Left lung (tissue), 4 donors: ENCODE measurements at regions not wholly inside any gene's neighbourhood (a gene's known extent, or its start where the extent isn't known, plus 50 kb on each side); places are given as distances from the start of the nearest gene placed in this dataset.

ENCODE experiments used
- ATAC-seq: fragments of 200-7000 bp; cut with Tn5 transposase; one replicate; pipeline ENCODE4 v1.9.1; 2020; ENCODE audit warnings: moderate library complexity
- DNase-seq, 4 donors: peaks; one replicate each; pipeline ENCODE4 v3.0.0-alpha.2; 2013 to 2020
- H3K27ac ChIP-seq, 2 donors: fragments of 200-600 bp; sonication (generic) in 1 of 2; one replicate each; pipeline versions ENCODE4 v1.5.0 to v1.8.0; 2020 to 2021
- H3K27me3 ChIP-seq, 2 donors: fragments of 200-600 bp; sonication (generic) in 1 of 2; one replicate each; pipeline versions ENCODE4 v1.5.0 to v1.8.0; 2020 to 2021
- H3K36me3 ChIP-seq, 2 donors: fragments of 200-600 bp; sonication (generic) in 1 of 2; one replicate each; pipeline versions ENCODE4 v1.5.0 to v1.8.0; 2020 to 2021
- H3K4me1 ChIP-seq, 2 donors: fragments of 200-600 bp; one replicate each; pipeline ENCODE4 v1.8.0; 2021
- H3K4me3 ChIP-seq, 2 donors: fragments of 200-600 bp; sonication (generic) in 1 of 2; one replicate each; pipeline versions ENCODE4 v1.5.0 to v1.8.0; 2020 to 2021; ENCODE audit warnings: mild to moderate bottlenecking in 1 of 2
- H3K9me3 ChIP-seq, 2 donors: fragments of 200-600 bp; sonication (generic) in 1 of 2; one replicate each; pipeline versions ENCODE4 v1.5.0 to v1.8.0; 2020 to 2021
- intact Hi-C, 2 donors: fragments of 100-400 bp; cut with DNase I; formaldehyde crosslinking; loops; one replicate each; pipeline versions ENCODE4 v1.11.2 to v1.14.2; 2022
- TF ChIP-seq, protein P1 (sequence below), 2 donors: fragments of 200-600 bp; sonication (generic) in 1 of 2; IDR thresholded peaks; one replicate each; pipeline versions ENCODE4 v1.5.0 to v1.8.0; 2021; ENCODE audit warnings: antibody characterized with exemption in 2 of 2
- donor health status: DM: no; HTN: yes; CAD: no.
- donor health status: DM: no; HTN: no; CAD: no.

- Histone ChIP-seq H3K4me3 (no peak overlapping the region), H3K9me3 (peaks cover 0 to 6% of the 10 kb centered on the region in 2 donors), H3K27ac (no peak overlapping the region), H3K27me3 (no peaks in the 10 kb centered on the region), H3K4me1 (no peaks in the 10 kb centered on the region), H3K36me3 (no peaks in the 10 kb centered on the region)
- no peak for ATAC-seq
- TF ChIP-seq, protein P1, sequence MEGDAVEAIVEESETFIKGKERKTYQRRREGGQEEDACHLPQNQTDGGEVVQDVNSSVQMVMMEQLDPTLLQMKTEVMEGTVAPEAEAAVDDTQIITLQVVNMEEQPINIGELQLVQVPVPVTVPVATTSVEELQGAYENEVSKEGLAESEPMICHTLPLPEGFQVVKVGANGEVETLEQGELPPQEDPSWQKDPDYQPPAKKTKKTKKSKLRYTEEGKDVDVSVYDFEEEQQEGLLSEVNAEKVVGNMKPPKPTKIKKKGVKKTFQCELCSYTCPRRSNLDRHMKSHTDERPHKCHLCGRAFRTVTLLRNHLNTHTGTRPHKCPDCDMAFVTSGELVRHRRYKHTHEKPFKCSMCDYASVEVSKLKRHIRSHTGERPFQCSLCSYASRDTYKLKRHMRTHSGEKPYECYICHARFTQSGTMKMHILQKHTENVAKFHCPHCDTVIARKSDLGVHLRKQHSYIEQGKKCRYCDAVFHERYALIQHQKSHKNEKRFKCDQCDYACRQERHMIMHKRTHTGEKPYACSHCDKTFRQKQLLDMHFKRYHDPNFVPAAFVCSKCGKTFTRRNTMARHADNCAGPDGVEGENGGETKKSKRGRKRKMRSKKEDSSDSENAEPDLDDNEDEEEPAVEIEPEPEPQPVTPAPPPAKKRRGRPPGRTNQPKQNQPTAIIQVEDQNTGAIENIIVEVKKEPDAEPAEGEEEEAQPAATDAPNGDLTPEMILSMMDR (IDR thresholded peaks at IDR 0.05), result no peak
- DNase-seq, result no peak
- intact Hi-C loops, result no loop called here
These were observed 139.1 kb downstream of the BASP1 start for GRCh38 chr5:17356551-17356950.

DNA sequence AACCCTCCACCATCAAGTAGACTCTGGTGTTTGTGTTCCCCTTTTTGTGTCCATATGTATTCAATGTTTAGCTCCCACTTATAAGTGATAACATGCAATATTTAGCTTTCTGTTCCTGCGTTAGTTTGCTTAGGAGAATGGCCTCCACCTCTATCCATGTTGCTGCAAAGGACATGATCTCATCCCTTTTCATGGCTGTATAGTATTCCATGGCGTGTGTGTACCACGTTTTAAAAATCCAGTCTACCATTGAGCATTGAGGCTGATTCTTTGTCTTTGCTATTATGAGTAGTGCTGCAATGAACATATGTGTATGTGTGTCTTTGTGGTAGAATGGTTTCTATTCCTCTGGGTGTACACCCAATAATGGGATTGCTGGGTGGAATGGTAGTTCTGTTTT lies 140.1 kb downstream of the BASP1 start:
- TF ChIP-seq, protein P1 (IDR thresholded peaks at IDR 0.05), result no peak
- no peaks in the 10 kb centered on the region for H3K4me1 ChIP-seq
- intact Hi-C loops, result no loop called here
- H3K4me3 ChIP-seq, result no peak overlapping the region
- ATAC-seq (no peak), DNase-seq (no peak)
- H3K27me3 ChIP-seq, result no peaks in the 10 kb centered on the region
- peaks cover 0 to 6% of the 10 kb centered on the region in 2 donors for H3K9me3 ChIP-seq
- H3K36me3 ChIP-seq, result no peaks in the 10 kb centered on the region
- no peak overlapping the region for H3K27ac ChIP-seq

GRCh38 chr5:17358031-17358430 lies 140.0 kb upstream of the TAF11L2 start:
- TF ChIP-seq, protein P1 (IDR thresholded peaks at IDR 0.05), result no peak
- no peaks in the 10 kb centered on the region for H3K27me3 ChIP-seq
- ATAC-seq (no peak), DNase-seq (no peak)
- no peak overlapping the region for H3K27ac ChIP-seq
- peaks cover 0 to 6% of the 10 kb centered on the region in 2 donors for H3K9me3 ChIP-seq
- intact Hi-C loops, result no loop called here
- no peak overlapping the region for H3K4me3 ChIP-seq
- H3K36me3 ChIP-seq, result no peaks in the 10 kb centered on the region
- no peaks in the 10 kb centered on the region for H3K4me1 ChIP-seq

- peak; percentile 60 for ATAC-seq
- intact Hi-C loops, result no loop called here
- H3K9me3 ChIP-seq, result peaks cover 0 to 6% of the 10 kb centered on the region in 2 donors
- no peaks in the 10 kb centered on the region for H3K4me1 ChIP-seq
- no peak overlapping the region for H3K4me3 ChIP-seq
- TF ChIP-seq, protein P1 (IDR thresholded peaks at IDR 0.05), result no peak
- no peak overlapping the region for H3K27ac ChIP-seq
- H3K27me3 ChIP-seq, result no peaks in the 10 kb centered on the region
- DNase-seq, result peak in 1 of 4 donors; percentile 36
- no peaks in the 10 kb centered on the region for H3K36me3 ChIP-seq
These were observed 138.5 kb upstream of the TAF11L2 start for GRCh38 chr5:17359451-17360011.

GRCh38 chr5:17360879-17361278 lies 137.2 kb upstream of the TAF11L2 start:
- DNase-seq (no peak), ATAC-seq (no peak)
- H3K27me3 ChIP-seq, result no peaks in the 10 kb centered on the region
- H3K9me3 ChIP-seq, result peaks cover 0 to 6% of the 10 kb centered on the region in 2 donors
- H3K4me3 ChIP-seq, result no peak overlapping the region
- intact Hi-C loops, result no loop called here
- no peaks in the 10 kb centered on the region for H3K36me3 ChIP-seq
- TF ChIP-seq, protein P1 (IDR thresholded peaks at IDR 0.05), result no peak
- no peaks in the 10 kb centered on the region for H3K4me1 ChIP-seq
- H3K27ac ChIP-seq, result no peak overlapping the region
